H1 (cell line): ENCODE measurements at regions not wholly inside any gene's neighbourhood (a gene's known extent, or its start where the extent isn't known, plus 50 kb on each side); places are given as distances from the start of the nearest gene placed in this dataset.

Source experiments
- CTCF ChIA-PET: fragments of 300-600 bp; sonication (Branson Sonifier 250); formaldehyde crosslinking; loops from one replicate; lab custom pipeline; 2021; ENCODE audit not compliant: partially characterized antibody; lab: Charles Lee
- POLR2A ChIA-PET: fragments of 300-600 bp; sonication (Branson Sonifier 250); formaldehyde crosslinking; loops from one replicate; lab custom pipeline; 2021; ENCODE audit warnings: inconsistent platforms; ENCODE audit not compliant: partially characterized antibody; lab: Charles Lee
- DNase-seq, 2 experiments: peaks; one replicate each; pipeline versions ENCODE4 v3.0.0 to v3.0.0-alpha.2; 2010 to 2022; ENCODE audit warnings: low spot score in 2 of 2, low read depth in 1 of 2, mixed read lengths in 1 of 2
- FAIRE-seq: peaks from 2 replicates; lab custom pipeline; 2011; peaks lifted over from hg19 to GRCh38; lab: Jason Lieb, UNC
- H2AFZ ChIP-seq: 2 replicates; pipeline ENCODE4 v1.8.1; 2012; ENCODE audit warnings: low read length, inconsistent platforms
- H2AK5ac ChIP-seq: 2 replicates; pipeline ENCODE4 v1.6.1; 2013; ENCODE audit warnings: low read depth, low read length
- H2BK120ac ChIP-seq: replicated peaks from 2 replicates; pipeline ENCODE3; 2013; ENCODE audit warnings: low read depth, low read length, inconsistent platforms
- H2BK12ac ChIP-seq: 2 replicates; pipeline ENCODE4 v1.6.1; 2013; ENCODE audit warnings: low read depth, low read length
- H2BK15ac ChIP-seq: 2 replicates; pipeline ENCODE4 v1.6.1; 2013; ENCODE audit warnings: low read length
- H2BK20ac ChIP-seq: 2 replicates; pipeline ENCODE4 v1.6.1; 2013; ENCODE audit warnings: low read length
- H2BK5ac ChIP-seq: 2 replicates; pipeline ENCODE4 v1.6.1; 2013; ENCODE audit warnings: low read depth, low read length
- H3K14ac ChIP-seq: 2 replicates; pipeline ENCODE4 v1.6.1; 2013; ENCODE audit warnings: inconsistent platforms; ENCODE audit not compliant: insufficient read length
- H3K18ac ChIP-seq: 2 replicates; pipeline ENCODE4 v1.6.1; 2013; ENCODE audit warnings: low read length; ENCODE audit errors: extremely low read depth
- H3K23ac ChIP-seq: 2 replicates; pipeline ENCODE4 v1.6.1; 2013; ENCODE audit warnings: inconsistent platforms; ENCODE audit not compliant: insufficient read length
- H3K23me2 ChIP-seq: 2 replicates; pipeline ENCODE4 v1.6.1; 2013; ENCODE audit warnings: low read depth, low read length
- H3K27ac ChIP-seq: 2 replicates; pipeline ENCODE4 v1.6.1; 2011; ENCODE audit warnings: low read depth, low read length, inconsistent platforms
- H3K27me3 ChIP-seq, 4 experiments: replicated peaks in 1 of 4; 1 replicate in 1 of 4; 2 replicates in 3 of 4; pipeline versions ENCODE4 v1.6.1 to v1.8.1; 2011 to 2013; ENCODE audit warnings: low read length in 3 of 4, mild to moderate bottlenecking in 3 of 4, inconsistent platforms in 2 of 4, mixed read lengths in 2 of 4, moderate library complexity in 1 of 4; ENCODE audit not compliant: control insufficient read depth in 3 of 4, insufficient read depth in 3 of 4; ENCODE audit errors: extremely low read depth in 1 of 4
- H3K36me3 ChIP-seq, 4 experiments: 2 replicates each; pipeline versions ENCODE4 v1.6.1 to v1.8.1; 2011 to 2013; ENCODE audit warnings: mild to moderate bottlenecking in 4 of 4, low read length in 3 of 4, moderate library complexity in 2 of 4, control low read depth in 1 of 4, inconsistent platforms in 1 of 4; ENCODE audit not compliant: insufficient read depth in 4 of 4, control insufficient read depth in 2 of 4
- H3K4ac ChIP-seq: replicated peaks from 2 replicates; pipeline ENCODE3; 2013; ENCODE audit warnings: low read length, low read depth, mixed read lengths, inconsistent platforms; ENCODE audit not compliant: insufficient read length
- H3K4me1 ChIP-seq, 4 experiments: replicated peaks in 1 of 4; 1 replicate in 1 of 4; 2 replicates in 3 of 4; pipeline versions ENCODE4 v1.6.1 to v1.8.1; 2011 to 2013; ENCODE audit warnings: low read length in 3 of 4, inconsistent platforms in 2 of 4, mixed read lengths in 1 of 4; ENCODE audit not compliant: insufficient read depth in 4 of 4, control insufficient read depth in 3 of 4
- H3K4me2 ChIP-seq, 2 experiments: 2 replicates each; pipeline versions ENCODE4 v1.6.1 to v1.8.1; 2011 to 2013; ENCODE audit warnings: low read depth in 2 of 2, low read length in 2 of 2, control low read depth in 1 of 2, inconsistent platforms in 1 of 2, mild to moderate bottlenecking in 1 of 2; ENCODE audit not compliant: insufficient read depth in 1 of 2
- H3K4me3 ChIP-seq, 4 experiments: fragments of 200-600, 300-600 bp in 1 of 4; sonication (generic), shearing (Covaris generic), sonication (Bioruptor Twin) in 1 of 4; 2 replicates each; pipeline versions ENCODE4 v1.5.1 to v1.8.1; 2011 to 2016; ENCODE audit warnings: low read length in 4 of 4, low read depth in 3 of 4, control low read depth in 2 of 4, inconsistent platforms in 2 of 4, mild to moderate bottlenecking in 2 of 4, mixed read lengths in 1 of 4, moderate library complexity in 1 of 4; ENCODE audit not compliant: insufficient read depth in 2 of 4; ENCODE audit errors: extremely low read depth in 1 of 4
- H3K56ac ChIP-seq: replicated peaks from 2 replicates; pipeline ENCODE3; 2013; ENCODE audit warnings: low read depth, mild to moderate bottlenecking, mixed read lengths, low read length, inconsistent platforms; ENCODE audit not compliant: insufficient read length
- H3K79me1 ChIP-seq: 2 replicates; pipeline ENCODE4 v1.6.1; 2013; ENCODE audit warnings: low read depth, low read length, control low read depth
- H3K79me2 ChIP-seq, 2 experiments: 2 replicates each; pipeline versions ENCODE4 v1.6.1 to v1.8.1; 2012 to 2013; ENCODE audit warnings: low read length in 2 of 2, mild to moderate bottlenecking in 2 of 2, inconsistent platforms in 1 of 2; ENCODE audit not compliant: insufficient read depth in 2 of 2, control insufficient read depth in 1 of 2
- H3K9ac ChIP-seq, 4 experiments: replicated peaks in 1 of 4; 1 replicate in 1 of 4; 2 replicates in 3 of 4; pipeline versions ENCODE4 v1.6.1 to v1.8.1; 2011 to 2013; ENCODE audit warnings: low read depth in 3 of 4, low read length in 3 of 4, control low read depth in 2 of 4, mild to moderate bottlenecking in 2 of 4, moderate library complexity in 2 of 4, inconsistent platforms in 1 of 4; ENCODE audit errors: extremely low read depth in 1 of 4
- H3K9me3 ChIP-seq, 2 experiments: 2 replicates each; pipeline versions ENCODE4 v1.6.1 to v1.8.1; 2012 to 2013; ENCODE audit warnings: mild to moderate bottlenecking in 2 of 2, moderate library complexity in 2 of 2, control low read depth in 1 of 2, inconsistent platforms in 1 of 2, low read depth in 1 of 2, low read length in 1 of 2, mixed read lengths in 1 of 2; ENCODE audit not compliant: insufficient read depth in 2 of 2
- H4K20me1 ChIP-seq, 2 experiments: replicated peaks in 1 of 2; 2 replicates each; pipeline versions ENCODE3 to v1.8.1; 2011 to 2013; ENCODE audit warnings: inconsistent platforms in 2 of 2, low read length in 2 of 2, mild to moderate bottlenecking in 1 of 2; ENCODE audit not compliant: insufficient read depth in 2 of 2, control insufficient read depth in 1 of 2
- H4K5ac ChIP-seq: 2 replicates; pipeline ENCODE4 v1.6.1; 2013; ENCODE audit warnings: low read length, low read depth, mixed read lengths, inconsistent platforms; ENCODE audit not compliant: insufficient read length
- H4K8ac ChIP-seq: 2 replicates; pipeline ENCODE4 v1.8.0; 2013; ENCODE audit warnings: mild to moderate bottlenecking, moderate library complexity, low read length, inconsistent platforms; ENCODE audit not compliant: insufficient read depth; ENCODE audit errors: extremely low read depth
- H4K91ac ChIP-seq: replicated peaks from 2 replicates; pipeline ENCODE3; 2013; ENCODE audit warnings: low read length, mixed read lengths, inconsistent platforms; ENCODE audit not compliant: insufficient read length
- ATF3 ChIP-seq: IDR thresholded peaks from 2 replicates; pipeline ENCODE4 v1.6.1; 2011; ENCODE audit warnings: low read depth, mild to moderate bottlenecking, low read length; ENCODE audit not compliant: insufficient read depth
- BRCA1 ChIP-seq: IDR thresholded peaks from 2 replicates; pipeline ENCODE4 v1.6.1; 2012; ENCODE audit warnings: low read depth, low read length, improper control_type of control experiment
- CBX5 ChIP-seq: fragments of 300-800, 300-1000 bp; sonication (generic); IDR thresholded peaks from 2 replicates; pipeline ENCODE4 v1.7.1; 2016; ENCODE audit warnings: antibody characterized with exemption, low read length, low read depth
- FOSL1 ChIP-seq: IDR thresholded peaks from 2 replicates; pipeline ENCODE4 v1.6.1; 2011; ENCODE audit warnings: mild to moderate bottlenecking, low read depth, low read length, moderate library complexity; ENCODE audit not compliant: insufficient read depth
- GABPA ChIP-seq: IDR thresholded peaks from 2 replicates; pipeline ENCODE4 v1.6.1; 2011; ENCODE audit warnings: mild to moderate bottlenecking, low read length, moderate library complexity, borderline replicate concordance; ENCODE audit not compliant: insufficient read depth
- POLR2A ChIP-seq, 2 experiments: IDR thresholded peaks; 1 replicate in 1 of 2; 2 replicates in 1 of 2; pipeline ENCODE4 v1.6.1; 2011; ENCODE audit warnings: low read depth in 2 of 2, low read length in 2 of 2, mild to moderate bottlenecking in 2 of 2; ENCODE audit errors: control extremely low read depth in 1 of 2
- POLR2AphosphoS5 ChIP-seq: IDR thresholded peaks from 2 replicates; pipeline ENCODE4 v1.6.1; 2011; ENCODE audit warnings: low read depth, low read length
- RAD21 ChIP-seq, 2 experiments: IDR thresholded peaks in 1 of 2; conservative IDR thresholded peaks in 1 of 2; 2 replicates each; pipeline ENCODE4 v1.6.1; 2011; ENCODE audit warnings: low read depth in 2 of 2, low read length in 2 of 2, improper control_type of control experiment in 1 of 2, inconsistent platforms in 1 of 2, mild to moderate bottlenecking in 1 of 2, moderate library complexity in 1 of 2
- RBBP5 ChIP-seq: IDR thresholded peaks from 2 replicates; pipeline ENCODE4 v1.7.1; 2012; ENCODE audit warnings: low read depth, mild to moderate bottlenecking, inconsistent platforms, low read length, moderate library complexity, borderline replicate concordance
- RNF2 ChIP-seq: fragments of 200-900, 300-1000 bp; sonication (generic); IDR thresholded peaks from 2 replicates; pipeline ENCODE4 v1.7.1; 2016; ENCODE audit warnings: borderline replicate concordance, low read depth, mild to moderate bottlenecking, antibody characterized with exemption, low read length; ENCODE audit not compliant: poor library complexity, severe bottlenecking; ENCODE audit errors: missing control alignments
- SIRT6 ChIP-seq: IDR thresholded peaks from one replicate; pipeline ENCODE4 v1.7.1; 2012; ENCODE audit warnings: low read length, inconsistent platforms
- SUZ12 ChIP-seq: fragments of 200-600 bp; sonication (generic); IDR thresholded peaks from 2 replicates; pipeline ENCODE4 v1.6.1; 2012; ENCODE audit warnings: mild to moderate bottlenecking, inconsistent platforms, low read length, moderate library complexity, mixed read lengths
- TAF1 ChIP-seq: IDR thresholded peaks from 2 replicates; pipeline ENCODE4 v1.6.1; 2011; ENCODE audit warnings: mild to moderate bottlenecking, low read depth, low read length
- TEAD4 ChIP-seq: IDR thresholded peaks from 2 replicates; pipeline ENCODE4 v1.6.1; 2012; ENCODE audit warnings: low read depth, low read length, inconsistent platforms, mixed read lengths
- WGBS, 2 experiments: shearing (Covaris generic) in 1 of 2; methylation state at CpG; one replicate each; pipeline versions ENCODE4 v1.1.6 to v1.1.7; 2013 to 2015; ENCODE audit warnings: low lambda C conversion rate in 2 of 2, mixed read lengths in 2 of 2, inconsistent platforms in 1 of 2, low coverage in 1 of 2, missing lambda C conversion rate in 1 of 2; ENCODE audit not compliant: insufficient replicate concordance in 2 of 2, insufficient coverage in 1 of 2, insufficient read length in 1 of 2; ENCODE audit errors: extremely low coverage in 1 of 2, missing lambda C conversion rate in 1 of 2; 5-methylcytosine and 5-hydroxymethylcytosine counted together

- no peak for FAIRE-seq
- no peak overlapping the region for H2BK20ac ChIP-seq
- H2BK120ac ChIP-seq = no peak overlapping the region
- no peaks in the 10 kb centered on the region for H3K36me3 ChIP-seq
- no peaks in the 10 kb centered on the region for H3K79me1 ChIP-seq
- no peaks in the 10 kb centered on the region for H4K20me1 ChIP-seq
- H2BK15ac ChIP-seq = no peak overlapping the region
- no peak overlapping the region for H3K4me3 ChIP-seq
- no peak overlapping the region for H3K4ac ChIP-seq
- no peak for DNase-seq
- CTCF ChIA-PET = interaction anchor here (0.6 kb wide), 1 partner anchor 744 kb away, joined by 4 read pairs; no protein-coding TSS in a partner anchor
- H3K79me2 ChIP-seq = no peaks in the 10 kb centered on the region
- no peak overlapping the region for H2AFZ ChIP-seq
- no peaks in the 10 kb centered on the region; the same call in 1 of the 2 replicates for H3K23me2 ChIP-seq
- no peaks in the 10 kb centered on the region for H3K9me3 ChIP-seq
- no peaks in the 10 kb centered on the region for H3K27me3 ChIP-seq
- no peak overlapping the region for H3K27ac ChIP-seq
- no peak overlapping the region for H4K5ac ChIP-seq
- H3K4me1 ChIP-seq = peaks cover 2 to 14% (median 8%) of the 10 kb centered on the region in 4 experiments; a peak in 4 of 7 replicates
- 95% methylated on average over 4 of the region's 4 CpGs; no CpG with 5 or more reads in 1 of the 2 experiments for WGBS, 2 experiments
- H3K23ac ChIP-seq = no peak overlapping the region
- H4K8ac ChIP-seq = no peak overlapping the region
- TF ChIP-seq RNF2 = no peak
- TF ChIP-seq GABPA = no peak
- no peak for TF ChIP-seq RBBP5
- no peak for TF ChIP-seq RAD21 (IDR thresholded peaks at IDR 0.05 in 1 of 2, conservative IDR thresholded peaks at IDR 0.05 in 1 of 2; ENCODE audit: low read depth in 2 of 2, low read length in 2 of 2)
- TF ChIP-seq CBX5 = no peak
- TF ChIP-seq TAF1 = no peak
- TF ChIP-seq POLR2A (IDR thresholded peaks at IDR 0.05; ENCODE audit: control extremely low read depth in 1 of 2, low read depth in 2 of 2, low read length in 2 of 2) = no peak
- TF ChIP-seq FOSL1 = no peak
- no peak for TF ChIP-seq SUZ12
- TF ChIP-seq BRCA1 = no peak
- no peak for TF ChIP-seq POLR2AphosphoS5
- no peak for TF ChIP-seq SIRT6
- TF ChIP-seq ATF3 = no peak
- no peak for TF ChIP-seq TEAD4
- TF ChIP-seq, all 59 proteins: peak for 0
- Histone ChIP-seq H3K9ac (no peak overlapping the region), H2BK12ac (no peak overlapping the region), H2BK5ac (no peak overlapping the region), H3K14ac (no peak overlapping the region), H3K56ac (no peak overlapping the region), H4K91ac (no peak overlapping the region), H3K4me2 (no peak overlapping the region), H3K18ac (no peak overlapping the region), H2AK5ac (no peak overlapping the region)
- POLR2A ChIA-PET = no interaction called here
Measured at GRCh38 chr2:144579556-144579955, 59.6 kb upstream of the ZEB2 start.
